DOHH2 (cell line): ENCODE measurements at regions not wholly inside any gene's neighbourhood (a gene's known extent, or its start where the extent isn't known, plus 50 kb on each side); places are given as distances from the start of the nearest gene placed in this dataset.

ENCODE experiments used
- EZH2phosphoT487 ChIP-seq: fragments of 200-600 bp; sonication (generic); IDR thresholded peaks from 2 replicates; pipeline ENCODE4 v1.6.1; 2017; ENCODE audit warnings: borderline replicate concordance, mild to moderate bottlenecking, antibody characterized with exemption, low read length, moderate library complexity, mixed read lengths
- TF ChIP-seq, protein P1 (sequence below): fragments of 200-600 bp; sonication (generic); IDR thresholded peaks from one replicate; pipeline ENCODE4 v1.5.1; 2014; ENCODE audit warnings: antibody characterized with exemption, mild to moderate bottlenecking, low read depth, low read length; ENCODE audit not compliant: poor library complexity, severe bottlenecking

GRCh38 chrX:147559191-147559590 is 352.5 kb upstream of the FMR1 start:
- TF ChIP-seq, protein P1, sequence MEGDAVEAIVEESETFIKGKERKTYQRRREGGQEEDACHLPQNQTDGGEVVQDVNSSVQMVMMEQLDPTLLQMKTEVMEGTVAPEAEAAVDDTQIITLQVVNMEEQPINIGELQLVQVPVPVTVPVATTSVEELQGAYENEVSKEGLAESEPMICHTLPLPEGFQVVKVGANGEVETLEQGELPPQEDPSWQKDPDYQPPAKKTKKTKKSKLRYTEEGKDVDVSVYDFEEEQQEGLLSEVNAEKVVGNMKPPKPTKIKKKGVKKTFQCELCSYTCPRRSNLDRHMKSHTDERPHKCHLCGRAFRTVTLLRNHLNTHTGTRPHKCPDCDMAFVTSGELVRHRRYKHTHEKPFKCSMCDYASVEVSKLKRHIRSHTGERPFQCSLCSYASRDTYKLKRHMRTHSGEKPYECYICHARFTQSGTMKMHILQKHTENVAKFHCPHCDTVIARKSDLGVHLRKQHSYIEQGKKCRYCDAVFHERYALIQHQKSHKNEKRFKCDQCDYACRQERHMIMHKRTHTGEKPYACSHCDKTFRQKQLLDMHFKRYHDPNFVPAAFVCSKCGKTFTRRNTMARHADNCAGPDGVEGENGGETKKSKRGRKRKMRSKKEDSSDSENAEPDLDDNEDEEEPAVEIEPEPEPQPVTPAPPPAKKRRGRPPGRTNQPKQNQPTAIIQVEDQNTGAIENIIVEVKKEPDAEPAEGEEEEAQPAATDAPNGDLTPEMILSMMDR = no peak
- no peak for TF ChIP-seq EZH2phosphoT487
